ENCODE measurements at regions not wholly inside any gene's neighbourhood (a gene's known extent, or its start where the extent isn't known, plus 50 kb on each side); places are given as distances from the start of the nearest gene placed in this dataset.

- CTCF ChIA-PET = interaction anchor here (0.8 to 1.9 kb wide), 2 partner anchors 15 to 48 kb away, joined by 3 to 6 read pairs; no protein-coding TSS in a partner anchor
- no peak for TF ChIP-seq CTCF (IDR thresholded peaks at IDR 0.05; ENCODE audit: insufficient read depth, low read depth, low read length)
- Histone ChIP-seq H3K27me3 (ENCODE audit: control insufficient read depth, insufficient read depth, low read length) (no peaks in the 10 kb centered on the region), H3K4me3 (ENCODE audit: low read depth, low read length) (no peak overlapping the region), H3K36me3 (ENCODE audit: control insufficient read depth, insufficient read depth, low read length) (no peaks in the 10 kb centered on the region)
- DNase-seq (ENCODE audit: low read depth) = no peak
- POLR2A ChIA-PET = no interaction called here
Observed at GRCh38 chr9:115625954-115626353, 508.0 kb upstream of the TNC start.

- DNase-seq (ENCODE audit: low read depth) = no peak
- Histone ChIP-seq H3K27me3 (ENCODE audit: control insufficient read depth, insufficient read depth, low read length) (no peaks in the 10 kb centered on the region), H3K4me3 (ENCODE audit: low read depth, low read length) (no peak overlapping the region), H3K36me3 (ENCODE audit: control insufficient read depth, insufficient read depth, low read length) (no peaks in the 10 kb centered on the region)
- POLR2A ChIA-PET = no interaction called here
- TF ChIP-seq CTCF (IDR thresholded peaks at IDR 0.05; ENCODE audit: insufficient read depth, low read depth, low read length) = no peak
- CTCF ChIA-PET = interaction anchor here (0.5 to 0.6 kb wide), 2 partner anchors 24 to 42 kb away, joined by 3 read pairs; no protein-coding TSS in a partner anchor
Observed at GRCh38 chr9:115627511-115627910, 509.6 kb upstream of the TNC start.

- no peak for TF ChIP-seq CTCF (IDR thresholded peaks at IDR 0.05; ENCODE audit: insufficient read depth, low read depth, low read length)
- ChIA-PET POLR2A (no interaction called here), CTCF (interaction anchor here (0.6 to 1.3 kb wide), 2 partner anchors 13 to 25 kb away, joined by 3 to 6 read pairs; no protein-coding TSS in a partner anchor)
- Histone ChIP-seq H3K36me3 (ENCODE audit: control insufficient read depth, insufficient read depth, low read length) (no peaks in the 10 kb centered on the region), H3K4me3 (ENCODE audit: low read depth, low read length) (no peak overlapping the region), H3K27me3 (ENCODE audit: control insufficient read depth, insufficient read depth, low read length) (no peaks in the 10 kb centered on the region)
- no peak for DNase-seq (ENCODE audit: low read depth)
Observed at GRCh38 chr9:115628426-115628825, 510.5 kb upstream of the TNC start.

- Histone ChIP-seq H3K4me3 (ENCODE audit: low read depth, low read length) (no peak overlapping the region), H3K36me3 (ENCODE audit: control insufficient read depth, insufficient read depth, low read length) (no peaks in the 10 kb centered on the region), H3K27me3 (ENCODE audit: control insufficient read depth, insufficient read depth, low read length) (no peaks in the 10 kb centered on the region)
- CTCF ChIA-PET = interaction anchor here (0.6 to 1.3 kb wide), 3 partner anchors 8 to 463 kb away, joined by 3 to 6 read pairs (median 3); no protein-coding TSS in a partner anchor
- TF ChIP-seq CTCF (IDR thresholded peaks at IDR 0.05; ENCODE audit: insufficient read depth, low read depth, low read length) = no peak
- POLR2A ChIA-PET = interaction anchor here (0.6 to 0.8 kb wide), 2 partner anchors 422 to 471 kb away, joined by 3 to 6 read pairs; no protein-coding TSS in a partner anchor
- no peak for DNase-seq (ENCODE audit: low read depth)
Observed at GRCh38 chr9:115629879-115630840, 512.2 kb upstream of the TNC start.

- Histone ChIP-seq H3K4me3 (ENCODE audit: low read depth, low read length) (no peak overlapping the region), H3K27me3 (ENCODE audit: control insufficient read depth, insufficient read depth, low read length) (no peaks in the 10 kb centered on the region), H3K36me3 (ENCODE audit: control insufficient read depth, insufficient read depth, low read length) (no peaks in the 10 kb centered on the region)
- POLR2A ChIA-PET = no interaction called here
- no peak for TF ChIP-seq CTCF (IDR thresholded peaks at IDR 0.05; ENCODE audit: insufficient read depth, low read depth, low read length)
- CTCF ChIA-PET = no interaction called here
- DNase-seq (ENCODE audit: low read depth) = no peak
Observed at GRCh38 chr9:115632391-115632790, 514.4 kb upstream of the TNC start.
